Ecto neural progenitor cell (in vitro differentiated cells): ENCODE measurements at regions not wholly inside any gene's neighbourhood (a gene's known extent, or its start where the extent isn't known, plus 50 kb on each side); places are given as distances from the start of the nearest gene placed in this dataset.

ENCODE experiments used
- DNase-seq: peaks from one replicate; pipeline ENCODE4 v3.0.0-alpha.2; 2018; ENCODE audit warnings: low spot score

- no peak for DNase-seq
These were observed 193.7 kb upstream of the HMGA2 start for GRCh38 chr12:65630555-65630954.

DNA sequence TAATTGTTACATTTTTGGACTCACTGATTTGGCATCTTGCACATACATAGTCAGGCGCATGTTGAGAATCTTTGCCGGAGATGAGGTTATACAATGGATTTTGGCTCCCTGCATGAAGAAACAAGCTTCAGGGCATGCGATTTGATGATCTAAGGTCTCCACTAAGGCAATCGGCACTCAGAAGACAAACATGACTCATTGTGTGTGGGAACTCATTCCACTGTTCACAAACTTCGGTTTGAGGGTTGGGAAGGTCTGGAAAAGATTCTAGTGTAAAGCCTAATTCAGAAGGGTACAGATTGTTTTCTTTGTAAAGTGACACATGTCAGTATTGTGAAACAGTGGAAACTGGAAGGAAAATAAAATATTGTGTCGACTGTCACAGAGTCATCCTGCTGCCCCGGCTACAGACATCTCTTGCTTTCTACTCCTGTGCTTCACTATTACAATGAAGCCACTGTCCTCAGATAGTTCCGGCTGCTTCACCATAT is 192.6 kb upstream of the HMGA2 start:
- DNase-seq, result no peak

GRCh38 chr12:65632131-65632855 is 192.0 kb upstream of the HMGA2 start:
- DNase-seq, result no peak

GRCh38 chr12:65634061-65634460 is 190.2 kb upstream of the HMGA2 start:
- DNase-seq, result no peak

DNA sequence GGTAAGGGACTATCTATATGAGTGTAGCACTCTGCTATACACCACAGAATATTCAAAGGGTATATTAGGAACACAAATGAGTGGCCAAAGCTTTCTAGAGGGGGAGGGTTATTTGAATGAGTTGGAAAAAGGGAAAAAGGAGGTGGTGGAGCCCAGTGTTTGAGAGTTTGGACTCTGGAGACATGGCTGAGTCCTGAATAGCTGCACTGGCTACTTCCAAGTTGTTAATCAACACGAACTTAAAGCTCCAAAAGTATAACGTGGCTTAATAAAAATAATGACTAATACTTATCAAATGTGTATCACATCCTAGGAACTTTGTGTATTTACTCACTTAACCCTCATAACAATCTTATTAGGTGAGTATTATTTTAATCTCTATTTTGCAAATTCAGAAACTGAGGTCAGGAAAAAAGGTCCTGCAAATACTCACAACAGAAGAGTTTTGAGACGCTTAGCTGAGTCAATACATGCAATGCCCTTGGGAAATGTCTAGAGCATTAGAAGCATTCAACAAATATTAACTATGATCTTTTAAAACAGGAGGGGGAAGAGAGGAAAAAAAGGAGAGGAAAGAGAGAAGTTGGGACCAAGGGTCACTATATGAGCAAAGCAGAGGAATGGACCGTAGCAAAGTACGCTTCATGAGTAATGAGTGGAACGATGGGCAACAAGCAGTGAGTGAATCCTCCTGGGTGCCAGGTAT is 189.5 kb upstream of the HMGA2 start:
- DNase-seq, result no peak

GRCh38 chr12:65636436-65636835 is 187.8 kb upstream of the HMGA2 start:
- DNase-seq, result no peak

- DNase-seq, result no peak
These were observed 187.1 kb upstream of the HMGA2 start for GRCh38 chr12:65637150-65637549.

- no peak for DNase-seq
These were observed 186.5 kb upstream of the HMGA2 start for GRCh38 chr12:65637774-65638173.

DNA sequence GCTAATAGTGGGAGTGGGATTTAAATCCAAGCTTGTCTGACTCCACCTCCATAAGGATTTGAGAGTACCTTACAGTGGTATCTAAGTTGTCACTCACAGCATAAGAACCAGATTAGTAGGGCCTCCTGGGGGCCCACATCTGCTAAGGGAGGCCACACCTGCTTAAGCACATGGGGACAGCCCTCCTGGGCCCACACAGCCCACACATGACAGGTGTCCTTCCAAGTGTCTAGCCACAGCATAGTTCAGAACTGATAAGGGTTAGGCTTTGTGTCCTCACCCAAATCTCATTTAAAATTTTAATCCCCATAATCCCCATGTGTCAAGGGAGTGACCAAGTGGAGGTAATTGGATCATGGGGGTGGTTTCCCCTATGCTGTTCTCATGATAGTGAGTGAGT is 186.0 kb upstream of the HMGA2 start:
- DNase-seq, result no peak

- no peak for DNase-seq
These were observed 183.8 kb upstream of the HMGA2 start for GRCh38 chr12:65640489-65640901.

DNA sequence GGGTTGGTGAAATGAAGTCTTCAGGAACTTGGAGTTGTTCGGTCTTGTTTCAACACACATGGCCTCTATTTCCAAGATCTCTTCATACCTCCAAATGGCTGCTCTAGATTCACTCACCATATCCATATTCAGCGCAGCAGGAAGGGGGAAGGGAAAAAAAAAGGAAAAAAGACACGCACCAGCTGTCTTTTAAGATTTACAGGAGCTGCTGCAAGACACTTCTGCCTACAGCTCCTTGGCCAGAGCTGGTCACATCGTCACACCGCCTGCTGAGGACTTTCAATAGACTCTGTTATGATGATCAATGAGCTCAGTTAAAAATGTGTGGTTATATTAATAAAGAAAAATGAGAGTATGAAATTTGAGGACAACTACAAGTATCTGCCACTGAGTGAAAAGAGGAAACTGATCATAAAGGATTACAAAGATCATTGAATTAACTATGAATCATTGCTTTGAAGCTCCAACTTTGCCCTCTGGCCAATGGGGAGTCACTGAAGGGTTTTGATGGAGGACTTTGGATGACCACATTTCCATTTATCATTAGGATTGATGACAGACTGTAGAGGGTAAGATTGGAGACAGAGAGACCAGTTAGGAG is 182.1 kb upstream of the HMGA2 start:
- DNase-seq, result no peak

GRCh38 chr12:65643171-65643570 is 181.1 kb upstream of the HMGA2 start:
- DNase-seq, result no peak

- no peak for DNase-seq
These were observed 180.5 kb upstream of the HMGA2 start for GRCh38 chr12:65643595-65644386.

DNA sequence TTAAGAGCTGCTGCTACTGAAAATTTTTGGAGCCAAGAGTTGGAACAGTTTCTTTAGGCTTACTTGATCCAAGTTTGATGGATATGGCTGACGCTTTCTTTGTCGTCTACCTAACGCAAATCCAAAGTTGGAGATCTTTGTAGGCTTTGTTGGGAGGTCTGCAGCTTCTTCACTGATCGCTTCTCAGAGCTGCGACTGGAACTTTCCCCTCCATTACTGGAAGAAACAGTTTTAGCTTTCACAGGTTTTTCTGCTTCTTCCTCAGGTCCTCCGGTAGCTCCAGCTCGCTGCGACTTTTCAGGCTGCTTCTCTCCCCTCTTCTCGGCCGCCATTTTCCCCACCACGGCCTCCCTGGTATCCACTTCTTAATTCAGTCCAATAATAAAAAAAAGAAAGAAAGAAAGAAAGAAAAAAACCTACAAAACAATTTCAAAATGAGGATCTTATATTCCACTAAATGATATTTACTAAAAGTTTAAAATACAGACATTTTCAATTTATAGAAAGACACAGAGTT is 178.1 kb upstream of the HMGA2 start:
- no peak for DNase-seq

- DNase-seq, result no peak
These were observed 177.2 kb upstream of the HMGA2 start for GRCh38 chr12:65647074-65647473.

DNA sequence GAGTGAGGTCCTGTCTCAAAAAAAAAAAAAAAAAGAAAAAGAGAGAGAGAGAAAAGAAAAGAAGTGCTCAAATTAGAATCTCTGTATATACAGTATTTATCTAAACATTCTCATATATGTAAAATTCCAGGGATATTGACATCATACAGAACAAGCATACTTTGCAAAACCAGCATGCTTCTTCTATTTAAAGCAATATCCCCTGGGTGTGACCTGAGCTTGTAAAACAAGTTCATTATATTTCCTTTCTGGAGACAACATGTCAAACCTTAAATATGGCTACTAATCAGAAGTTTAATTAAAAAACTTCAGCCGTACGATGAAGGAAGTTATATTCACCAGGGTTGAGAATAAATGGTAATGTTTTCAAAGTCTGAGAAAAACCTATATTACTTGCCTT is 175.8 kb upstream of the HMGA2 start:
- no peak for DNase-seq

- DNase-seq, result no peak
These were observed 175.2 kb upstream of the HMGA2 start for GRCh38 chr12:65649126-65649525.

DNA sequence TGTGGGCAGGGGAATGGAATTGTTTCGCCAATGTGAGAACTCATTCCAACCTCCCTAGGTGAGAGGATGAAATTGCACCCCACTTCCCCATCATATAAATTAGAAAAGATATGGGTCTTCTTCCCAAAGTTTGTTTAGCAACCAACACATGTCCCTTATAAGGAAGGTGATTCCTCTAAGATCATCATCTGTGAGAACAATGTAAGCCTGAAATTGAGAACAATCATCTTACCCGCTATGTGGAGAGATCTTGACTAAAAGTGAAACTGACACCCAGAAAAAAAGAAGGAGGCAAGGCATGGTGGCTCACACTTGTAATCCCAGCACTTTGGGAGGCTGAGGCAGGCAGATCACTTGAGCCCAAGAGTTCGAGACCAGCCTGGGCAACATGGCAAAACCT is 173.2 kb upstream of the HMGA2 start:
- no peak for DNase-seq

DNA sequence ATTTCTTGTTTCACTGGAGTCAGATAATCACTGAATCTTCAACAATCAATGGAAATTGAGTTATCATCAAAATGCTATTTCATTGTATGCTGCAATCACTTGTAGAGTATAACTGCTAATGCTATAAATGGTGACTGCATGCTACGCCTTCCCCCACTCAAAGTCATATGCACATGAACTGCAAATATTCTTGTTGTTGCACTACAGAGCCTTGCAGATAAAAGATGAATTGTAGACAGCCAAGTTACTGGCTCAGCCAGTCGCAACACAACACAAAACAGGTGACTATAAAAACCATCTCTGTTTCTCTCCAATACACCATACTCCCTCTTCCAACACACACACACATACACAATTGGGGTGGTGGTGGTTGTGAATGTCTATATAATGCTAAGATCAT is 171.0 kb upstream of the HMGA2 start:
- no peak for DNase-seq

- DNase-seq, result no peak
These were observed 170.2 kb upstream of the HMGA2 start for GRCh38 chr12:65653946-65654629.

GRCh38 chr12:65655074-65655493 is 169.2 kb upstream of the HMGA2 start:
- DNase-seq, result no peak
